ENCODE measurements at regions not wholly inside any gene's neighbourhood (a gene's known extent, or its start where the extent isn't known, plus 50 kb on each side); places are given as distances from the start of the nearest gene placed in this dataset.
A peak's percentile ranks its signal among the peaks of the same experiment; 100 is the strongest.

DNA sequence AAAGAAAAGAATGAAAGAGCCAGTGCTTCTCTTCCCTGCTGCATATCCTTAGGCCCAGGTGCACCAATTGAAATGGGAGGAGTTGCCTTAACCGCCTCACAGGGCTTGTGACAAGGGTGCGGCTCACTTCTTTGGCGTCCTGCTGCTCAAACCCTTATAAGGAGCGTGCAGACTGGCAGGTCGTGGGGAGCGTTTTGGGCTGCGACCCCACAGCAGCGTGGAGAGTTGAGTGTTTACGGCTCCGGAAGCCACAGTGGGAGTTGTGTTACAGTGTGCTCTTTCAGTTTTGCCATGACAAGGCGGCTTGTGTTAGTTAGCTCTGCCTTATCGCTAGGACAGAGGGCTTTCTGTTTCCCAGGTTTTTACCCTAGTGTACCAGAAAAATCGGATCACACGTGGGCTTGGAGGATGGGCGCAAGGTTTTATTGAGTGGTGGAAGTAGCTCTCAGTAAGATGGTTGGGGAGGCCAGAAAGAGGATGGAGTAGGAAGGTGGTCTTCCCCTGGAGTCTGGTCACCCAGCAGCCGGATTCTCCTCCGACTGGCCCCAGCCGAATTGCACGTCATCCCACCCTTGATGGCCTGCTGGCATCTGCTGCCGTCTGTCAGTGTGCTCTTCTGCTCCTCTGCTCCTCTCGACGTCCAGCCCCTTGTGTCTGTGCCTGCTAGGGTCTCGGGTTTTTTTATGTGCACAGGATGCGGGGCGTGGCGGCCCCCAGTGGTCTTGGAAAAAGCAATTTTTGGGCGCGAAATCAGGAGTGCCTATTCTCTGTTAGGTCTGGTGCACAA is 718.9 kb downstream of the ARAP2 start:
- ChIA-PET CTCF (no interaction called here), POLR2A (no interaction called here)
- DNase-seq (peak in 8 of 35 experiments; percentile 1 to 24 (median 7)), ATAC-seq (replicated peaks in 1 of 4) (peak in 2 of 4 experiments; percentile 44 to 53)
- Mint-ChIP-seq H3K27me3 (no peaks in the 10 kb centered on the region), H3K36me3 (no peaks in the 10 kb centered on the region), H3K9me3 (peaks cover 1 to 14% (median 10%) of the 10 kb centered on the region in 3 donors), H3K4me1 (no peaks in the 10 kb centered on the region), H3K27ac (no peak overlapping the region), H3K4me3 (no peak overlapping the region)
- 77% methylated on average over 25 of the region's 28 CpGs for WGBS (ENCODE audit: insufficient coverage)
- H3K4me1 ChIP-seq (ENCODE audit: control insufficient read depth in 1 of 2, extremely low read depth in 1 of 2, insufficient read depth in 2 of 2, low read length in 2 of 2) = no peaks in the 10 kb centered on the region
- no peak overlapping the region for H3K27ac ChIP-seq (ENCODE audit: low read length)
- no peaks in the 10 kb centered on the region for H3K36me3 ChIP-seq (ENCODE audit: control insufficient read depth in 2 of 2, extremely low read depth in 1 of 2, insufficient read depth in 1 of 2, low read length in 1 of 2)
- no peak overlapping the region for H3K4me3 ChIP-seq (ENCODE audit: control insufficient read depth in 1 of 2, extremely low read depth in 1 of 2, low read length in 1 of 2)
- no peaks in the 10 kb centered on the region for H3K9me3 ChIP-seq
- no peaks in the 10 kb centered on the region for H3K27me3 ChIP-seq (replicated peaks in 1 of 2; ENCODE audit: control insufficient read depth in 2 of 2, extremely low read depth in 1 of 2, insufficient read depth in 2 of 2, low read length in 1 of 2)

GRCh38 chr4:35526456-35526855 is 717.9 kb downstream of the ARAP2 start:
- no peak overlapping the region for H3K4me3 ChIP-seq (ENCODE audit: control insufficient read depth in 1 of 2, extremely low read depth in 1 of 2, low read length in 1 of 2)
- Mint-ChIP-seq H3K27me3 (no peaks in the 10 kb centered on the region), H3K9me3 (peaks cover 0 to 10% (median 6%) of the 10 kb centered on the region in 3 donors), H3K4me1 (no peaks in the 10 kb centered on the region), H3K36me3 (no peaks in the 10 kb centered on the region), H3K27ac (no peak overlapping the region), H3K4me3 (no peak overlapping the region)
- no peaks in the 10 kb centered on the region for H3K27me3 ChIP-seq (replicated peaks in 1 of 2; ENCODE audit: control insufficient read depth in 2 of 2, extremely low read depth in 1 of 2, insufficient read depth in 2 of 2, low read length in 1 of 2)
- ChIA-PET CTCF (no interaction called here), POLR2A (no interaction called here)
- H3K4me1 ChIP-seq (ENCODE audit: control insufficient read depth in 1 of 2, extremely low read depth in 1 of 2, insufficient read depth in 2 of 2, low read length in 2 of 2) = no peaks in the 10 kb centered on the region
- no peaks in the 10 kb centered on the region for H3K36me3 ChIP-seq (ENCODE audit: control insufficient read depth in 2 of 2, extremely low read depth in 1 of 2, insufficient read depth in 1 of 2, low read length in 1 of 2)
- no peak overlapping the region for H3K27ac ChIP-seq (ENCODE audit: low read length)
- H3K9me3 ChIP-seq = no peaks in the 10 kb centered on the region
- no peak for ATAC-seq (replicated peaks in 1 of 4)
- no peak for DNase-seq
- no CpG with 5 or more reads among the region's 3 CpGs for WGBS (ENCODE audit: insufficient coverage)

DNA sequence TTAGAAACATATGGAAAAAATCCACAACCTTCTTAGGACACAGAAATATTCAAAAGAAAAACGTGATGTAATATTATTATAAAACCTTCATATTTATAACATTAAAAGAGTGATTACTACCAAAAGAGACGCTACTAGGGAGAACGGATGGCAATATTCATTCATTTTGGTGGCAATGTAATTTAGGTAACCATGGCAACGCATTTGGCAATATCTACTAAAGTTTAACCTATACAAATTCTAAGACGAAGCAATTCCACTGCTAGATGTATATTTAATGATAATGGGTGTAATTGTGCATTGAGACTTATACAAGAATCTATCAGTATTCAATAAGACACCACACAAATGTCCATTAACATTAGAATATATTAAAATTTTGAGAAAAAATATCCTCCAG is 709.4 kb downstream of the ARAP2 start:
- H3K36me3 ChIP-seq (ENCODE audit: control insufficient read depth in 2 of 2, extremely low read depth in 1 of 2, insufficient read depth in 1 of 2, low read length in 1 of 2) = no peaks in the 10 kb centered on the region
- Mint-ChIP-seq H3K4me3 (no peak overlapping the region), H3K9me3 (peaks cover 0 to 6% (median 2%) of the 10 kb centered on the region in 3 donors), H3K27ac (no peak overlapping the region), H3K36me3 (no peaks in the 10 kb centered on the region), H3K4me1 (no peaks in the 10 kb centered on the region), H3K27me3 (no peaks in the 10 kb centered on the region)
- ChIA-PET CTCF (no interaction called here), POLR2A (no interaction called here)
- WGBS (ENCODE audit: insufficient coverage) = no CpG with 5 or more reads among the region's 5 CpGs
- no peak for ATAC-seq (replicated peaks in 1 of 4)
- H3K27me3 ChIP-seq (replicated peaks in 1 of 2; ENCODE audit: control insufficient read depth in 2 of 2, extremely low read depth in 1 of 2, insufficient read depth in 2 of 2, low read length in 1 of 2) = no peaks in the 10 kb centered on the region
- no peak overlapping the region for H3K27ac ChIP-seq (ENCODE audit: low read length)
- no peaks in the 10 kb centered on the region for H3K9me3 ChIP-seq
- H3K4me3 ChIP-seq (ENCODE audit: control insufficient read depth in 1 of 2, extremely low read depth in 1 of 2, low read length in 1 of 2) = no peak overlapping the region
- H3K4me1 ChIP-seq (ENCODE audit: control insufficient read depth in 1 of 2, extremely low read depth in 1 of 2, insufficient read depth in 2 of 2, low read length in 2 of 2) = no peaks in the 10 kb centered on the region
- DNase-seq = no peak

- H3K4me1 Mint-ChIP-seq = no peaks in the 10 kb centered on the region
- Histone ChIP-seq H3K4me1 (ENCODE audit: control insufficient read depth in 1 of 2, extremely low read depth in 1 of 2, insufficient read depth in 2 of 2, low read length in 2 of 2) (no peaks in the 10 kb centered on the region), H3K4me3 (ENCODE audit: control insufficient read depth in 1 of 2, extremely low read depth in 1 of 2, low read length in 1 of 2) (no peak overlapping the region), H3K27me3 (replicated peaks in 1 of 2; ENCODE audit: control insufficient read depth in 2 of 2, extremely low read depth in 1 of 2, insufficient read depth in 2 of 2, low read length in 1 of 2) (peaks cover 0 to 3% of the 10 kb centered on the region in 2 experiments), H3K27ac (ENCODE audit: low read length) (no peak overlapping the region), H3K36me3 (ENCODE audit: control insufficient read depth in 2 of 2, extremely low read depth in 1 of 2, insufficient read depth in 1 of 2, low read length in 1 of 2) (no peaks in the 10 kb centered on the region), H3K9me3 (no peaks in the 10 kb centered on the region)
- ChIA-PET CTCF (no interaction called here), POLR2A (no interaction called here)
- 78% methylated on average over 1 of the region's 4 CpGs for WGBS (ENCODE audit: insufficient coverage)
- H3K36me3 Mint-ChIP-seq = no peaks in the 10 kb centered on the region
- ATAC-seq (replicated peaks in 1 of 4) (no peak), DNase-seq (no peak)
- no peak overlapping the region for H3K27ac Mint-ChIP-seq
- no peak overlapping the region for H3K4me3 Mint-ChIP-seq
- H3K27me3 Mint-ChIP-seq = no peaks in the 10 kb centered on the region
- peaks cover 8 to 16% (median 16%) of the 10 kb centered on the region in 3 donors for H3K9me3 Mint-ChIP-seq
Measured at GRCh38 chr4:35538807-35539206, 705.5 kb downstream of the ARAP2 start.

DNA sequence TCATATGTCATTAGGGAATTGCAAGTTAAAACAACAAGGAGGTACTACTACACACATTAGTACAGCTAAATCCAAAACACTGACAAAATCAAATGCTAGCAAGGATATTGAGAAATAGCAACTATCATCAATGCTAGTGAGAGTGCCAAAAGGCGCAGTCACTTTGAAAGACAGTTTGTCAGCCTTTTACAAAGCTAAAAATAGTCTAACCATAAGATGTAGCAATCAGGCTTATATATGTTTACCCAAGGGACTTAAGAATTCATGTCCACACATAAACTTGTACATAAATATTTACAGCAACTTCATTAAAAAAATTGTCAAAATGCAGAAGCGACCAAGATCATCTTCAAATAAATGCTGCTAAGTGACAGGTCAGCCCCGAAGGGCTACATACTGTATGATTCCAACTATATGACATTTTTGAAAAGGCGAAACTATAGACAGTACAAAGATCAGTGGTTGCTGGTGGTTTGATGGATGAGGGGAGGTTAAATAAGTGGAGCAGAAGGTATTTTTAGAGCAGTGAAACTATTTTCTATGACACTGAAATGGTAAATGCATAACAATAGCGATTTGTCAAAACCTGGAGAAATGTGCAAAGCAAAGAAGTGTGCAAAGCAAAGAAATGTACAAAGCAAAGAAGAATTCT is 704.8 kb downstream of the ARAP2 start:
- Mint-ChIP-seq H3K27ac (no peak overlapping the region), H3K36me3 (no peaks in the 10 kb centered on the region), H3K9me3 (peaks cover 8 to 16% (median 16%) of the 10 kb centered on the region in 3 donors), H3K4me1 (no peaks in the 10 kb centered on the region), H3K27me3 (no peaks in the 10 kb centered on the region), H3K4me3 (no peak overlapping the region)
- DNase-seq = no peak
- POLR2A ChIA-PET = no interaction called here
- no peak for ATAC-seq (replicated peaks in 1 of 4)
- Histone ChIP-seq H3K27ac (ENCODE audit: low read length) (no peak overlapping the region), H3K9me3 (no peaks in the 10 kb centered on the region), H3K27me3 (replicated peaks in 1 of 2; ENCODE audit: control insufficient read depth in 2 of 2, extremely low read depth in 1 of 2, insufficient read depth in 2 of 2, low read length in 1 of 2) (peaks cover 0 to 3% of the 10 kb centered on the region in 2 experiments), H3K4me1 (ENCODE audit: control insufficient read depth in 1 of 2, extremely low read depth in 1 of 2, insufficient read depth in 2 of 2, low read length in 2 of 2) (no peaks in the 10 kb centered on the region), H3K4me3 (ENCODE audit: control insufficient read depth in 1 of 2, extremely low read depth in 1 of 2, low read length in 1 of 2) (no peak overlapping the region), H3K36me3 (ENCODE audit: control insufficient read depth in 2 of 2, extremely low read depth in 1 of 2, insufficient read depth in 1 of 2, low read length in 1 of 2) (no peaks in the 10 kb centered on the region)
- CTCF ChIA-PET = no interaction called here
- 100% methylated on average over 1 of the region's 5 CpGs for WGBS (ENCODE audit: insufficient coverage)

GRCh38 chr4:35541146-35541887 is 703.0 kb downstream of the ARAP2 start:
- peaks cover 0 to 3% of the 10 kb centered on the region in 2 experiments for H3K27me3 ChIP-seq (replicated peaks in 1 of 2; ENCODE audit: control insufficient read depth in 2 of 2, extremely low read depth in 1 of 2, insufficient read depth in 2 of 2, low read length in 1 of 2)
- 85% methylated on average over 10 of the region's 12 CpGs for WGBS (ENCODE audit: insufficient coverage)
- H3K4me1 ChIP-seq (ENCODE audit: control insufficient read depth in 1 of 2, extremely low read depth in 1 of 2, insufficient read depth in 2 of 2, low read length in 2 of 2) = no peaks in the 10 kb centered on the region
- H3K27ac ChIP-seq (ENCODE audit: low read length) = no peak overlapping the region
- Mint-ChIP-seq H3K4me3 (no peak overlapping the region), H3K27ac (no peak overlapping the region), H3K4me1 (no peaks in the 10 kb centered on the region), H3K27me3 (no peaks in the 10 kb centered on the region), H3K36me3 (no peaks in the 10 kb centered on the region), H3K9me3 (peaks cover 8 to 21% (median 16%) of the 10 kb centered on the region in 3 donors)
- no peak overlapping the region for H3K4me3 ChIP-seq (ENCODE audit: control insufficient read depth in 1 of 2, extremely low read depth in 1 of 2, low read length in 1 of 2)
- ChIA-PET CTCF (no interaction called here), POLR2A (no interaction called here)
- H3K36me3 ChIP-seq (ENCODE audit: control insufficient read depth in 2 of 2, extremely low read depth in 1 of 2, insufficient read depth in 1 of 2, low read length in 1 of 2) = no peaks in the 10 kb centered on the region
- DNase-seq (no peak), ATAC-seq (replicated peaks in 1 of 4) (no peak)
- no peaks in the 10 kb centered on the region for H3K9me3 ChIP-seq
